HG03175 (cell line): ENCODE measurements at regions not wholly inside any gene's neighbourhood (a gene's known extent, or its start where the extent isn't known, plus 50 kb on each side); places are given as distances from the start of the nearest gene placed in this dataset.

Experiments
- ATAC-seq: cut with Tn5 transposase; IDR thresholded peaks from one replicate; pipeline ENCODE4 v1.9.1; 2021; ENCODE audit warnings: mild to moderate bottlenecking, moderate library complexity; ENCODE audit not compliant: unreplicated experiment

- ATAC-seq: no peak
Measured at GRCh38 chr2:150319085-150319484, 168.4 kb downstream of the RND3 start.

- no peak for ATAC-seq
Measured at GRCh38 chr2:150312271-150312670, 175.2 kb downstream of the RND3 start.

GRCh38 chr2:150309311-150310080 lies 178.0 kb downstream of the RND3 start:
- ATAC-seq: no peak

- no peak for ATAC-seq
Measured at GRCh38 chr2:150307258-150307657, 180.2 kb downstream of the RND3 start.

GRCh38 chr2:150303281-150303680 lies 184.2 kb downstream of the RND3 start:
- no peak for ATAC-seq

GRCh38 chr2:150298571-150299305 lies 188.7 kb downstream of the RND3 start:
- no peak for ATAC-seq

- no peak for ATAC-seq
Measured at GRCh38 chr2:150296770-150297546, 190.5 kb downstream of the RND3 start.

DNA sequence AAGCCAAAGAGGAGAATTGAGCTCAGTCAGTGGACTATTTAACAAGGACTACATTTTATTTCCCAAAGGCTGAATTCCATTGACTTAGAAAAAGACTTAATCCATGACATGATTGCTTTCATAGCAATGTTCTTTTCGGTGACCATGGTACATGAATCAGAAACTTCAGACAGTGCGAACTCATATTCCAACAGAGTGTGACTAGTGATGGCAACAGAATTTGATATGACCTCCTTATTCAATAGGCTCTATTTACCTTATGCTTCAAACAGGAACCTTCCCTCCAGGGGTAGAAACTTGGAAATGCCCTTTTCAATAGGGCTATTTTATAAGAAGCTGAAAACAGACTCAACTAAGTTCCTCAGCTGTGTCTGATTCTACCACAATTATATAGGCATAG lies 191.9 kb downstream of the RND3 start:
- no peak for ATAC-seq

DNA sequence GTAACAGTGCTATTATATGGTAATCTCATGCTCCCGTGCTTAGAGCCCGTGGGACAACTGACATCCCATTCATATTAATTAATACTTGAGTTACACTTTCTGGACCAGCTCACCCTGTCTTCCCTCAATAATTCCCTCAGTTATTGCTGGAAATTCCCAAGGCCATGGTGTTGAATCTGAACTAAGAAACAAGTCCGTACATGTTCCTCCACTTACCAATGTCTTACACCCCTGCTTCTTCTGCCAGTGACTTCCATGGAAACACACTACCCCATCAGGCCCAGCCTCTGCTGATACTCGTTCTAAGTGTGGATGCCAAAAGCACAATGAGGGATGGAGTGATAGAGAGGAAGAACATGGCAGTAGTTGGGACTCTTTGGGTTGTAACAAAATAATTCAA lies 193.7 kb downstream of the RND3 start:
- ATAC-seq: no peak

DNA sequence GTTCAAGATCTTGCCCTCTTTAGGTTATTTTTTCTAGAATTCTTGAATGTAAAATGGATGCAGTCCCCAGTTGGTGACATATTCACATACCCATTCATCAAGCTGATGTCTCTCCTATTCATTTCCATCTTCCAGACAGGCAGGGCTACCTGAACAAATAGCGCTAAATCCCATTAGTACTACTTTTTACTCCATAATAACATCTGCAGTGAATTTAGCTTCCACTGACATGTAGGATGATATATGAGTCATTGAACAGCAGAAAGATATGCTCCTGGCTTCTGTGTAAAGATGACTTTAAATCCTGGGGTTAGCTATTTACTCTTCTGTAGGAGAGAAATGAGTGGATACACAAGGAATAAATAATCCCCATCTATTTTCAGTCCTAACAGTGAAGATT lies 194.7 kb downstream of the RND3 start:
- ATAC-seq: no peak

DNA sequence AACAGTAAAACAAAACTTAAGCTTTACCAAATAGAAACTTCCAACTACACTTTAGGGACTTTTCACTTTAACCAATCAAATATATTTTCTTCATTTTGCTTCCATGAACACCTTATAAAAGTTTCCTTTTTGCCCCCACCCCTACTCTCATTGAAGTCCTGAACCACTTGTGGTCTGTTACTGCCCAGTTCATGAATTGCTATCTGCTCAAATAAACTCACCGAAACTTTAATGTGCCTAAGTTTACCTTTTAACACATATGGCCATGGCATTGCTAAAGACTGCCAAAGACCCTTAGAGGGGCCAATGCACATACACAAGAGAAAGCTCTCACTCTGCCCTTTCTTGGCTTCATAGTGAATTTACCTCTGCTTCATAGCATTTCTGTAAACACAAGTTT lies 195.3 kb downstream of the RND3 start:
- no peak for ATAC-seq

GRCh38 chr2:150286730-150287362 lies 200.6 kb downstream of the RND3 start:
- no peak for ATAC-seq

- no peak for ATAC-seq
Measured at GRCh38 chr2:150284116-150284515, 203.4 kb downstream of the RND3 start.

DNA sequence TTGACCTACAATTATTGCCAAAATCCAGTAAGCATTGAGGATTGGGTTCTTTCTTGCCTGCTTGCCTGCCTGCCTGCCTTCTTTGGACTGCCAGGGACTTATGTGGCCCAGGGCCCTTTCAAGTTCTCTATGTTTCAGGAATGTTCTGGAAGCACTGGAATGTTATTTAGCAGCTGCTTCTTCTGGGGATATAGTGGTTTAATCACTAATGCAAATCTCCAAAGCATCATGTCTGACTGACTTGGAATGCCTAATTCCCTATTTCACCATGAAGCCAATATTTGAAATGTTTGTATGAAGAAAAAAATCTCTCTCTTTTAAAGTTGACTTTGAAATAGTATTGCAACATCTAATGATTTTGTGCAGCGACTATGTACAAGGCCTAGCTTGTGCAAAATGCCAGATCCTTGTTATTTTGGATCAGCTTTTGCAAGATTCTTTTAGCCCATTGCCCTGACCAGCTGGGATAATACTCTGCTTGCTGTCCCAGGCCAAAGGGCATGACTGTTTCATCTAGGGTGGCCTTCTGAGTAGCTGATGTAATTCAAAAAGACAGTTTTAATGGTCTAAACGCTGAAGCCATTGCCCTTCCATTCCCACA lies 204.6 kb downstream of the RND3 start:
- ATAC-seq: no peak

- no peak for ATAC-seq
Measured at GRCh38 chr2:150282357-150282756, 205.1 kb downstream of the RND3 start.

DNA sequence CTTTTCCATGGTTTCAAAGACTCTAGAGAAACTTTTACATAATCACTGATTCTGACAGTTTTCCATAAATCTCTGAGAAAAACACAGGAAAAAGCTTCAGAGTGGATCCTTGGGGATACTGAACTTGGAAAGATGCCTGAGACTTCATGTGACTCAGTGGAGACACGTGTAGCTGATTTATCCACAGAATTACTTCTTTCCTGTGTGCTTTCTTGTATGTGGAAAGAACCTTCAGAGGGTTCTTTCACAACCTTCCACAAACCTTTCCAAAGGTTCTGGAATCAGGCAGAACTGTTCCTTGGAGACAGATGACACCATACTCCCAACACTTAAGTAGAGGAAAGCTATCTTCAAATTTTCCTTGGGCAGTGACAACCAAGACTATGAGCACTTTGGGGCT lies 207.2 kb downstream of the RND3 start:
- ATAC-seq: no peak

DNA sequence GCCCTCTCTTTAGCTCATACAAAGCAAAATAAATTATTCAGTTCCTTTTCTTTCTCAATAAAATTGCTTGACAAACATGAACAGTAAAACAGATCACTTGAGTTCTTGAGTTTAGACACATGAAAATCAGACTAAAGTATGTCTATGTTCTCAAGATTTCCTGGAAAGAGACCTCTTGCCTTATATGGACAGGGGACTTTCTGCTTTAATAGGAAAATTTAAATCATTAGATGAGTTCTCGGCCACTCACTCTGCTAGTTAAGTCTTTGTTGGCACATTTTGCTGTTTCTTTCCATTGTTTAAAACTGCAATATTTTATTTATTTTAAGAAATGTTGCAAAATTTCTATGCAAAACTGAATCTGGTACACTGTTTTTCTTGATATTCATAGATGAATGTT lies 207.8 kb downstream of the RND3 start:
- ATAC-seq: no peak

DNA sequence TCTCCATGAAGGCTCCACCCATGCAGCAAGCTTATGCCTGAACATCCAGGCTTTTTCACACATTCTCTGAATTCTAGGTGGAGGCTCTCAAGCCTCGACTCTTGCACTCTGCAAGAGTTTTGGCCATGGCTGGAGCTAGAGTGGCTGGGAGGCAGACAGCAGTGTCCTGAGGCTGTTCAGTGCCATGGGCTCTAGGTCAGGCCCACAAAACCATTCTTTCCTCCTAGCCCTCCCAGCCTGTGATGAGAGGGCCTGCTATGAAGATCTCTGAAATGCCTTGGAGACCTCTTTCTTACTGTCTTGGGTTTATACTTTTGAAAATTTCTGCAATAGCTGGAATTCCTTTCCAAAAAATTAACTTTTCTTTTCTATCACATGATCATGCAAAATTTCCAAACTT lies 210.7 kb downstream of the RND3 start:
- no peak for ATAC-seq

GRCh38 chr2:150274108-150274507 lies 213.4 kb downstream of the RND3 start:
- no peak for ATAC-seq

DNA sequence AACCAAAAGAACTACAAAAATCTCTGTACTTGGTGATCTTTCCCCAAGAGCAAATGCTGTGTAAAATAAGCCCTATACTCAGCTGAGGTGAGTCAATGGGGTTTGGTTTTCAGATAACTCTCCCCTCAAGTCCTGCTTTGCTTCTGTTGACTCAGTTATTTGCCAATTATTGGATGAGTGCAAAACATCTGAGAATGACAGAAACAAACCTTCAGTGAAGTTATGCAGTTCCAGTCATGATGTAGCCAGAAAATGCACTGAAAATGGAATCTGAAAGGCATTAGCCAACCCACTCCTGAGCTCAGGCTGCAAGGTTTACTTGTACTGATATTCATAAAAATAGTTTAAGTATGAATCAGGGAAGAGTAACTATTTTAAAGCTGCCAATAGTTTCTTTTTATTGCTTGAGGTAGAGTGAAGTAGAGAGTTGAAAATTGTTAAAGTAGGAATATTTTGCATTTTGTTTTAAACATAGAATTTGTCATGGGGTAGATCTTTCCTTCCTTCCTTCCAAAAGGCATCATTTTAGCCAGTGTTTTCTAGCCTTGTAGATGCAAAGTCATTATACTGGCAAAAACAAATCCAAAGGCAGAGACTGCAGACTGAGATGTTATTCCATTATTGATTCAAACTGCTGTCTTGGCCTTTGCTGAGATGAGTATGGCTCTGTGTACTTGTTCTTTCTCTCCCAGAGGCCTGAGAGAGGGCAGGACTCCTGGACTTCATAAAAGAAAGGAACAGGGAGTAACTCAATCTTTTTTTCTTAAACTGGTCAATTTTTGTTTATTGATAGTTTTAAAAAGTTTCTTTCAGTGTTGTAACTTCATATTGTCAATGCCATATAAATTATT lies 215.3 kb downstream of the RND3 start:
- no peak for ATAC-seq
